HG02973 (cell line): ENCODE measurements at regions not wholly inside any gene's neighbourhood (a gene's known extent, or its start where the extent isn't known, plus 50 kb on each side); places are given as distances from the start of the nearest gene placed in this dataset.
"Not testable (repeated sequence)": the region's sequence is repeated elsewhere in the genome, so short reads cannot be mapped to it uniquely, and the experiment has no call there.

Experiments
- ATAC-seq: cut with Tn5 transposase; IDR thresholded peaks from one replicate; pipeline ENCODE4 v1.9.1; 2021; ENCODE audit warnings: moderate library complexity; ENCODE audit not compliant: unreplicated experiment

- no peak for ATAC-seq
Measured at GRCh38 chr11:34830648-34831047, 85.5 kb downstream of the APIP start.

DNA sequence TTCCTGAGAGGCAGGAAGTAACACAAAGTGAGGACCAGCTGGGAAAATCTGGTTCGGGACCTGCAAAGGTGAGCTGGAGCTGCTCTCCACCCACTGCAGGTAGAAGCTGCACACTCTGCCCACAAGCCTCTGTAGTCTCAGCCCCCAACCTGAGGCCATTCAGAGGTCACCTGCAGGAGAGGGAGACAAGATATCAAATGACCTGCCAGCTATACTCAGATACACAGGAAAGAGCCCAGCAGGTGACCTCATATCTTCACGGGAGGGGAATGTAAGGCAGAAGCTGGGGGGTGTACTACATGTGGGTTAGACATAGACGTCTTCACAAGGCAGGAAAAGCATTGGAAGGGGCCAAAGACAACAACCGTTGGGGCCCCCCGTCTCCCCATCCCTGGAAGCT is 86.1 kb downstream of the APIP start:
- ATAC-seq = no peak

GRCh38 chr11:34827228-34827627 is 89.0 kb downstream of the APIP start:
- peak; percentile 66 for ATAC-seq

- no peak for ATAC-seq
Measured at GRCh38 chr11:34826384-34826726, 89.8 kb downstream of the APIP start.

GRCh38 chr11:34825670-34826383 is 90.4 kb downstream of the APIP start:
- ATAC-seq = no peak

GRCh38 chr11:34825315-34825669 is 90.9 kb downstream of the APIP start:
- no peak for ATAC-seq

DNA sequence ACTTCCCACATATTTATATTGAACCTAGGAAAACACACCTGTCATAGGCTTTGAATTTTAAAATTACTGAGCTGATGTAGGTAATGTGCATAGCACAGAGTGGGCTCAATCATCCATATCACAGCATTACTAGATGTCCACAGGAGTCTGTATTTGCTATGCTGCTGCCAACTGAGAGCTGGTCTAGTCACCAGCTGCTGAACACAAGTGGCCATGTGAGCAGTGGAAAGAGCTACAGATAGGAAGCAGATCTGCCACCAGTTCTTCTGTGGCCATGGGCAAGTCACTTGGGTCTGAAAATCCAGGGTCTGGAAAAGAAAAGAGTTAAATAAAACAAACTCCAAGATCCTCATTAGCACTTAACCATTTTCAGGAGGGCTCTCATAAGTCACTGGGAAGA is 91.8 kb downstream of the APIP start:
- no peak for ATAC-seq

DNA sequence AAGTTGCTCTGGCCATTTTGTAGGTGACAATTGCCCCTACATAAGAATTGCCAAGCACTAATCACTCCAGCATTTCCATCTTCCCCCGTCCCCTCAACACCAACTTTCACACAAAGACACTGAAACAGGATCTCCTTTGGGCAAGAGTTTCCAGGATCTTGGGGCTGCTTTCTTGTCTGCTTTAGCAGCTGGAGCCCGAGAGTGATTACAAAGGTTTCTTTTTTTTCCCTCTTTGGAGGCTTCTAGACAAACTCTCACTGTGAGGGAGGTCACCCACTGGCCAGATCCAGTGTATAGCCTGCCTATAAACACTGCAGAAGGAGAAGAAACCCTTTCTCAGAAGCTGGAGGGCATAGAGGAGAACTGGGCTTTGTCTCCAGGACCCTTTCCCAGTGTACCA is 92.5 kb downstream of the APIP start:
- no peak for ATAC-seq

GRCh38 chr11:34823197-34823596 is 93.0 kb downstream of the APIP start:
- no peak for ATAC-seq

DNA sequence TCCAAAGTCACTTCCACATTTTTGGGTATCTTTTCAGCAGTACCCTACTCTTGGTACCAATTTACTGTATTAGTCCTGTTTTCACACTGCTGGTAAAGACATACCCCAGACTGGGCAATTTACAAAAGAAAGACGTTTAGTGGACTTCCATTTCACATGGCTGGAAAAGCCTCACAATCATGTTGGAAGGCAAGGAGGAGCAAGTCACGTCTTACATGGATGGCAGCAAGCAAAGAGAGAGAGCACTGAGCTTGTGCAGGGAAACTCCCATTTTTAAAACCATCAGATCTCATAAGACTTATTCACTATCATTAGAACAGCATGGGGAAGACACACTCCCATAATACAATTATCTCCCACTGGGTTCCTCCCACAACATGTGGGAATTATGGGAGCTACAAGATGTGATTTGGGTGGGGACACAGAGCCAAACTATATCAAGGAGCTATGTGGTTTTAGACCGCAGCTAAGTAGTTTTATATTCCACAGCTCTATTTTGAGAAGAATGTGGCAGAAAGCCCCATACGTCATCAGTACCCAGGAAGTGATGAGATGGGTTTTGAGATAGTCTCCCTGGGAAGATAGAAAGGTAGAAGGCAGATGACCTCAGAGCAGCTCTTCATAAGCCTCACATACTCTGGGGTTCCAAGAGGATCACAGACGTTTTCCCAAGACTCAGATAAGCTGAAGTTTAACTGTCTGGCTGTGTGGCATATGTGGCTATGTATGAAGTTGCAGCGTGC is 96.3 kb downstream of the APIP start:
- ATAC-seq = no peak

- not testable (repeated sequence) for ATAC-seq
Measured at GRCh38 chr11:34817812-34818211, 98.4 kb downstream of the APIP start.

DNA sequence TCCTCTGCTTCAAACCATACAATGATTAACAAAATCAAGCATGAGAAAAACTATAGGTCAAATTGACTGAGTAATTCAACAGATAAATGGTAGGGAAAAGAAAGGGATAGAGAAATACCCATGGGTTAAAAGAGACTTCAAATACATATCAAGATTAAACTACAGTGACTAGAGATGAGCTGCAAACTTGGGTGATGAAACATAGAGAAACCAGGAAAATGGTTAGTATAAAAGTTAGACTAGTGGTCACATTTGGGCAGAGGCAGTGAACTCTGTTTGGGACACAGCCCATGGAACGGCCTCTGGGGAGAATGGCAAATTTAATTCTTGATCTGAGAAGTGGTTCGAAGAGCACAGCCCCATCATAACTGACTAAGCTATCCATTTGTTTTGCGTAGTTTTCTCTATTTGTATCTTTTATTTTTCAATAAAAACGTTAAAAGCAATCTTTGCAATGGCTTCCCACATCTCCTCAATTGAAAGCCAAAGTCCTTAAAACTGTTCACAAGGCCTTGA is 99.4 kb downstream of the APIP start:
- ATAC-seq = no peak

DNA sequence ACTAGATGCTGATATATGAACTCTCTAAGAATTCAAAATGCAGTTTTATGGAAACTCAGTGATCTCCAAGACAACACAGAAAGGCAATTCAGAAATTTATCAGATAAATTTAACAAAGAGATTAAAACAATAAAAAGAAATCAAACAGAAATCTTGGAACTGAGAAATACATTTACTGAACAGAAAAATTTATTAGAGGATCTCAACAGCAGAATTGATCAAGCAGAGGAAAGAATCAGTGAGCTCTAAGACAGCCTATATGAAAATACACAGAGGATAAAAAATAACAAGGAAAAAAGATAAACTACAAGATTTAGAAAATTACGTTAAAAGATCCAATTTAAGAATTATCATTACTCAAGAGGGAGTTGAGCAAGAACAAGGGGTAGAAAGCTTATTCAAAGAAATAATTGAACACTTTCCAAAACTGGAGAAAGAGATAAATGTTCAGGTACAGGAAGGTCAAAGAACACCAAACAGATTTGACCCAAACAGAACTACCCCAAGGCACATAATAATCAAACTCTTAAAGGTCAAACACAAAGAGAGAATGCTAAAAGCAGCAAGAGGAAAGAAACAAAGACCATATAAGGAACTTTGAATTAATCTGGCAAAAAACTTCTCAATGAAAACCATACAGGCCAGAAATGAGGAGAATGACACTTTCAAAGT is 103.1 kb downstream of the APIP start:
- ATAC-seq = no peak

GRCh38 chr11:34811858-34812257 is 104.3 kb downstream of the APIP start:
- no peak for ATAC-seq

- ATAC-seq = no peak
Measured at GRCh38 chr11:34810107-34810562, 106.0 kb downstream of the APIP start.

- no peak for ATAC-seq
Measured at GRCh38 chr11:34809191-34810106, 106.7 kb downstream of the APIP start.

DNA sequence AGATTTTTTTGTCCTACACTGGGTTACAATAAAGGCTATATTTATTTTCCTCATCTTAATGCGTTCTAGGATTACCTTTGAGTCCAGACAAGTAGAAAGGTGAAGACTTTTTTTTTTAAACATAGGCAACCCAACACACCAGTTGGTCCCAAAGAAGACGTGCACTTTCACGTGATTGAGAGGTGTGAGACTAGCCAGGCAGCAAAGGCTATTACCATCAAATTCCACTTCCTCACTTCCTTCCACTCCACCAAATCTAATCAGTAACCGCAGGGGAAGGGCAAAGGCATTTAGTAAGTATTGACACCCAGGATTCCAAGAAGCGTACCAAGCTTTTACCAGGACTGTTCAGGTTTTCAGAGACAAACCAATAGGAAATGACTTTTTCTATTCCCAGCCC is 109.3 kb downstream of the APIP start:
- ATAC-seq = no peak

GRCh38 chr11:34805937-34806336 is 110.2 kb downstream of the APIP start:
- ATAC-seq = no peak

GRCh38 chr11:34799848-34800247 is 116.3 kb downstream of the APIP start:
- ATAC-seq = no peak

DNA sequence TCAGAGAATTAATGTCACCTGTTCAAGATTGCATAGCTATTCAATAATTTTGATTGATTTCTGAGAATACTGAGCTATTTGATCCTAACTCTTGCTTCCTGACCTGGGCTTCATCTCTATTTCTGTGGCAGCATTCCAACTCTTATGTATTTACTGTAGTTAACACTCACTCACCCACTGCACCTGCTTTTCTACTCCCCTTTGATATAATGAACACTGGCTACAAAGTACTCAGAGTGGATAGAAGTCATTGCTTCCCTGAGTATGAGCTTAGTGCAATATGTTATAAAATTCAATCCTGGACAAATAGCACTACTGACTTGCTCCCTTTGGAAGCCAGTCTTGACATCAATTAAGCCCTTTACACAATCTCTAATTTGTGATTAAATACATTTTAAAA is 117.2 kb downstream of the APIP start:
- ATAC-seq = no peak

DNA sequence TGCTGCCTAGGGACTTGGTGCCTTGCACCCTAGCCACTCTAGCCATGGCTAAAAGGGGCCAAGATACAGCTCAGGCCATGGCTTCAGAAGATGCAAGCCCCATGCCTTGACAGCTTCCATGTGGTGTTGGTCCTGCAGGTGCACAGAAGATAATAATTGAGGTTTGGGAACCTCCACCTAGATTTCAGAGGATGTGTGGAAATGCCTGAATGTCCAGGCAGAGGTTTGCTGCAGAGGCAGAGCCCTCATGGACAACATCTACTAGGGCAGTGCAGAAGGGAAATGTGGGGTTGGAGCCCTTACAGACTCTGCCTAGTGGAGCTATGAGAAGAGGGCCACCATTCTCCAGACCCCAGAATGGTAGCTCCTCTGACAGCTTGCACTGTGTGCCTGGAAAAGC is 118.7 kb downstream of the APIP start:
- not testable (repeated sequence) for ATAC-seq
